Neural progenitor cell (in vitro differentiated cells): ENCODE measurements at regions not wholly inside any gene's neighbourhood (a gene's known extent, or its start where the extent isn't known, plus 50 kb on each side); places are given as distances from the start of the nearest gene placed in this dataset.

Experiments used
- DNase-seq: peaks from one replicate; pipeline ENCODE4 v3.0.0-alpha.2; 2016; ENCODE audit warnings: low spot score
- H2AFZ ChIP-seq: fragments of 200-600 bp; sonication (generic); replicated peaks from 2 replicates; pipeline ENCODE4 v1.6.1; 2016; ENCODE audit warnings: antibody characterized with exemption
- H3F3A ChIP-seq: fragments of 200-600 bp; sonication (generic); 2 replicates; pipeline ENCODE4 v1.6.1; 2016; ENCODE audit warnings: antibody characterized with exemption, low read depth
- H3K27ac ChIP-seq: fragments of 200-600 bp; sonication (generic); 2 replicates; pipeline ENCODE4 v1.5.1; 2016; ENCODE audit warnings: mild to moderate bottlenecking
- H3K27me3 ChIP-seq: fragments of 200-600 bp; sonication (generic); 2 replicates; pipeline ENCODE4 v1.6.1; 2016; ENCODE audit warnings: mild to moderate bottlenecking, moderate library complexity
- H3K36me3 ChIP-seq: fragments of 200-600 bp; sonication (generic); 2 replicates; pipeline ENCODE4 v1.5.1; 2016
- H3K4me1 ChIP-seq: fragments of 200-600 bp; sonication (generic); 2 replicates; pipeline ENCODE4 v1.6.1; 2016; ENCODE audit warnings: mixed run types
- H3K4me2 ChIP-seq: fragments of 200-600 bp; sonication (generic); 2 replicates; pipeline ENCODE4 v1.6.1; 2016
- H3K4me3 ChIP-seq: fragments of 200-600 bp; sonication (generic); 2 replicates; pipeline ENCODE4 v1.5.1; 2016
- H3K79me2 ChIP-seq: fragments of 200-600 bp; sonication (generic); 2 replicates; pipeline ENCODE4 v1.6.1; 2016; ENCODE audit warnings: low read depth
- H3K9ac ChIP-seq: fragments of 200-600 bp; sonication (generic); 2 replicates; pipeline ENCODE4 v1.6.1; 2016
- H3K9me3 ChIP-seq: fragments of 200-600 bp; sonication (generic); 2 replicates; pipeline ENCODE4 v1.5.1; 2016; ENCODE audit warnings: low read depth
- H4K20me1 ChIP-seq: fragments of 200-600 bp; sonication (generic); 2 replicates; pipeline ENCODE4 v1.6.1; 2016; ENCODE audit warnings: low read depth
- H3K27ac Mint-ChIP-seq: 3 replicates; pipeline ENCODE4 v1.8.0; 2021; ENCODE audit warnings: mixed read lengths
- H3K27me3 Mint-ChIP-seq: 2 replicates; pipeline ENCODE4 v1.8.0; 2022; ENCODE audit warnings: low read depth, mild to moderate bottlenecking, inconsistent platforms, moderate library complexity, mixed read lengths; ENCODE audit not compliant: insufficient read depth
- H3K36me3 Mint-ChIP-seq: 3 replicates; pipeline ENCODE4 v1.8.0; 2021; ENCODE audit warnings: mixed read lengths
- H3K4me1 Mint-ChIP-seq: 3 replicates; pipeline ENCODE4 v1.8.0; 2021; ENCODE audit warnings: mixed read lengths
- H3K4me3 Mint-ChIP-seq: 3 replicates; pipeline ENCODE4 v1.8.0; 2021; ENCODE audit warnings: mild to moderate bottlenecking, moderate library complexity, mixed read lengths
- H3K9me3 Mint-ChIP-seq: 3 replicates; pipeline ENCODE4 v1.8.0; 2020; ENCODE audit warnings: mixed read lengths
- CTCF ChIP-seq: fragments of 200-600 bp; sonication (generic); IDR thresholded peaks from 2 replicates; pipeline ENCODE4 v1.5.1; 2017; ENCODE audit warnings: antibody characterized with exemption, mild to moderate bottlenecking
- EZH2 ChIP-seq: fragments of 200-600 bp; sonication (generic); IDR thresholded peaks from 2 replicates; pipeline ENCODE4 v1.6.1; 2017; ENCODE audit warnings: antibody characterized with exemption, mild to moderate bottlenecking, moderate library complexity
- EZH2phosphoT487 ChIP-seq: fragments of 200-600 bp; sonication (generic); IDR thresholded peaks from 2 replicates; pipeline ENCODE4 v1.6.1; 2017; ENCODE audit warnings: antibody characterized with exemption

GRCh38 chr2:215697496-215697895 is 261.6 kb upstream of the FN1 start:
- no peak overlapping the region for H3K4me2 ChIP-seq
- Mint-ChIP-seq H3K27me3 (no peaks in the 10 kb centered on the region), H3K27ac (no peak overlapping the region), H3K4me3 (no peak overlapping the region), H3K4me1 (peaks cover 7% of the 10 kb centered on the region), H3K36me3 (peaks cover under 1% of the 10 kb centered on the region), H3K9me3 (peaks cover 16% of the 10 kb centered on the region)
- TF ChIP-seq CTCF (no peak), EZH2phosphoT487 (no peak), EZH2 (no peak)
- no peaks in the 10 kb centered on the region for H3K79me2 ChIP-seq
- H3K9ac ChIP-seq: no peak overlapping the region
- no peak for DNase-seq
- no peak overlapping the region for H2AFZ ChIP-seq
- no peaks in the 10 kb centered on the region for H3F3A ChIP-seq
- H3K4me3 ChIP-seq: no peak overlapping the region
- H3K27me3 ChIP-seq: no peaks in the 10 kb centered on the region
- no peaks in the 10 kb centered on the region for H3K4me1 ChIP-seq
- H3K9me3 ChIP-seq: no peaks in the 10 kb centered on the region
- no peak overlapping the region for H3K27ac ChIP-seq
- H3K36me3 ChIP-seq: no peaks in the 10 kb centered on the region
- no peaks in the 10 kb centered on the region for H4K20me1 ChIP-seq

GRCh38 chr2:215697003-215697402 is 261.1 kb upstream of the FN1 start:
- Histone ChIP-seq H3F3A (no peaks in the 10 kb centered on the region), H3K79me2 (no peaks in the 10 kb centered on the region), H3K27ac (no peak overlapping the region), H3K4me2 (no peak overlapping the region), H3K9ac (no peak overlapping the region), H3K9me3 (no peaks in the 10 kb centered on the region), H3K4me1 (no peaks in the 10 kb centered on the region), H2AFZ (no peak overlapping the region), H3K4me3 (no peak overlapping the region), H3K27me3 (no peaks in the 10 kb centered on the region), H3K36me3 (no peaks in the 10 kb centered on the region), H4K20me1 (no peaks in the 10 kb centered on the region)
- DNase-seq: no peak
- H3K27me3 Mint-ChIP-seq: no peaks in the 10 kb centered on the region
- peaks cover 16% of the 10 kb centered on the region for H3K9me3 Mint-ChIP-seq
- no peak for TF ChIP-seq EZH2
- no peak overlapping the region for H3K4me3 Mint-ChIP-seq
- no peaks in the 10 kb centered on the region for H3K36me3 Mint-ChIP-seq
- H3K27ac Mint-ChIP-seq: no peak overlapping the region
- H3K4me1 Mint-ChIP-seq: peaks cover 7% of the 10 kb centered on the region

GRCh38 chr2:215695861-215696260 is 260.0 kb upstream of the FN1 start:
- no peak for TF ChIP-seq EZH2phosphoT487
- TF ChIP-seq CTCF: no peak
- TF ChIP-seq EZH2: no peak
- no peak overlapping the region for H3K9ac ChIP-seq
- no peak overlapping the region for H3K27ac Mint-ChIP-seq

DNA sequence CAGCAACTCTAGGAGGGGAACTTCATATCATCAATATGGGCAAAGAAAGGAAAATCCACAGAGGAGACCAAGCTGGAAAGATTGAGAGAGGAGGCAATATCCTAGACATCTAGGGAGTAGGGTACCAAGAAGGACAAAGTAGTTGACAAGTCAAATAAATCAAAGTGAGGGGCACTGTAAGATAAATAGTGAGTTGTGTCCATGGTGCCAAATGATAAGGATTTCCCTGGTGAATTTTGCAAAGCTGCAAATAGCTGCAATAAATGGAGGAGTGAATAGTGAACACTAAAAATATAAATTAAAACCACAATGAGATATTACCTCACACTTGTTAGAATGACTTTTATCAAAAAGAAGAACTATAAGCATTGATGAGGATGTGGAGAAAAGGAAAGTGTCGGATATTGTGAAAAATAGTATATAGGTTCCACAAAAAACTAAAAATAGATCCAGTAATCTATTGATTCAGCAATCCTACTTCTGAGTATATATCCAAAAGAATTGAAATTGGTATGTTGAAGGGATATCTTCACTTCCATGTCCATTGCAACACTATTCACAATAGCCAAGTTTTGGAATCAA is 258.2 kb upstream of the FN1 start:
- DNase-seq: no peak
- Mint-ChIP-seq H3K4me3 (no peak overlapping the region), H3K27me3 (no peaks in the 10 kb centered on the region), H3K4me1 (peaks cover 7% of the 10 kb centered on the region), H3K36me3 (no peaks in the 10 kb centered on the region), H3K9me3 (peaks cover 12% of the 10 kb centered on the region), H3K27ac (no peak overlapping the region)
- no peaks in the 10 kb centered on the region for H4K20me1 ChIP-seq
- no peak overlapping the region for H3K4me3 ChIP-seq
- H3K27ac ChIP-seq: no peak overlapping the region
- no peaks in the 10 kb centered on the region for H3K9me3 ChIP-seq
- H2AFZ ChIP-seq: no peak overlapping the region
- no peaks in the 10 kb centered on the region for H3F3A ChIP-seq
- TF ChIP-seq EZH2 (no peak), EZH2phosphoT487 (no peak), CTCF (no peak)
- H3K9ac ChIP-seq: no peak overlapping the region
- H3K79me2 ChIP-seq: no peaks in the 10 kb centered on the region
- no peaks in the 10 kb centered on the region for H3K4me1 ChIP-seq
- H3K4me2 ChIP-seq: no peak overlapping the region
- no peaks in the 10 kb centered on the region for H3K36me3 ChIP-seq
- H3K27me3 ChIP-seq: no peaks in the 10 kb centered on the region

More at GRCh38 chr2:215695861-215696260, 260.0 kb upstream of the FN1 start:
- Mint-ChIP-seq H3K4me1 (peaks cover 7% of the 10 kb centered on the region), H3K9me3 (peaks cover 16% of the 10 kb centered on the region), H3K36me3 (no peaks in the 10 kb centered on the region), H3K27me3 (no peaks in the 10 kb centered on the region), H3K4me3 (no peak overlapping the region)
- no peaks in the 10 kb centered on the region for H3K4me1 ChIP-seq
- H2AFZ ChIP-seq: no peak overlapping the region
- no peaks in the 10 kb centered on the region for H3F3A ChIP-seq
- no peaks in the 10 kb centered on the region for H4K20me1 ChIP-seq
- no peaks in the 10 kb centered on the region for H3K27me3 ChIP-seq
- no peaks in the 10 kb centered on the region for H3K79me2 ChIP-seq
- no peak overlapping the region for H3K27ac ChIP-seq
- no peaks in the 10 kb centered on the region for H3K9me3 ChIP-seq
- no peak for DNase-seq
- H3K4me3 ChIP-seq: no peak overlapping the region
- H3K36me3 ChIP-seq: no peaks in the 10 kb centered on the region
- H3K4me2 ChIP-seq: no peak overlapping the region
